GM13977 (cell line): ENCODE measurements at regions not wholly inside any gene's neighbourhood (a gene's known extent, or its start where the extent isn't known, plus 50 kb on each side); places are given as distances from the start of the nearest gene placed in this dataset.
"Not testable (repeated sequence)": the region's sequence is repeated elsewhere in the genome, so short reads cannot be mapped to it uniquely, and the experiment has no call there.

Source experiments
- DNase-seq: peaks from one replicate; pipeline ENCODE4 v3.0.0; 2012; ENCODE audit warnings: low spot score
- CTCF ChIP-seq: IDR thresholded peaks from 2 replicates; pipeline ENCODE4 v1.5.1; 2012; ENCODE audit warnings: mild to moderate bottlenecking, control low read depth; ENCODE audit not compliant: insufficient read depth; ENCODE audit errors: extremely low read depth, missing control alignments
- in situ Hi-C: fragments of 300-500 bp; cut with MboI; formaldehyde crosslinking; loops from one replicate; pipeline ENCODE4 v1.12.0; 2022; ENCODE audit warnings: low sequenced_read_pairs, low pct_unique_long_range_greater_than_20kb, mixed read lengths, inconsistent platforms; ENCODE audit not compliant: unreplicated experiment

GRCh38 chr4:33850371-33850902 is 2393.9 kb downstream of the ARAP2 start:
- DNase-seq: no peak
- no peak for TF ChIP-seq CTCF
- in situ Hi-C loops: no loop called here

- not testable (repeated sequence) for DNase-seq
Observed at GRCh38 chr4:33853670-33854069, 2390.6 kb downstream of the ARAP2 start.

GRCh38 chr4:33864290-33864859 is 2379.9 kb downstream of the ARAP2 start:
- in situ Hi-C loops: no loop called here
- no peak for TF ChIP-seq CTCF
- no peak for DNase-seq

More at GRCh38 chr4:33853670-33854069, 2390.6 kb downstream of the ARAP2 start:
- in situ Hi-C loops: not testable (repeated sequence)

- TF ChIP-seq CTCF: no peak
- DNase-seq: no peak
- in situ Hi-C loops: no loop called here
Observed at GRCh38 chr4:33873791-33874190, 2370.5 kb downstream of the ARAP2 start.

- DNase-seq: no peak
- in situ Hi-C loops: no loop called here
- TF ChIP-seq CTCF: no peak
Observed at GRCh38 chr4:33878710-33879109, 2365.6 kb downstream of the ARAP2 start.

- in situ Hi-C loops: no loop called here
- no peak for TF ChIP-seq CTCF
Observed at GRCh38 chr4:33881176-33881575, 2363.1 kb downstream of the ARAP2 start.

GRCh38 chr4:33882246-33882990 is 2361.9 kb downstream of the ARAP2 start:
- no peak for DNase-seq
- TF ChIP-seq CTCF: no peak
- in situ Hi-C loops: no loop called here

More at GRCh38 chr4:33881176-33881575, 2363.1 kb downstream of the ARAP2 start:
- no peak for DNase-seq
